ENCODE measurements at regions not wholly inside any gene's neighbourhood (a gene's known extent, or its start where the extent isn't known, plus 50 kb on each side); places are given as distances from the start of the nearest gene placed in this dataset.
A peak's percentile ranks its signal among the peaks of the same experiment; 100 is the strongest.

DNA sequence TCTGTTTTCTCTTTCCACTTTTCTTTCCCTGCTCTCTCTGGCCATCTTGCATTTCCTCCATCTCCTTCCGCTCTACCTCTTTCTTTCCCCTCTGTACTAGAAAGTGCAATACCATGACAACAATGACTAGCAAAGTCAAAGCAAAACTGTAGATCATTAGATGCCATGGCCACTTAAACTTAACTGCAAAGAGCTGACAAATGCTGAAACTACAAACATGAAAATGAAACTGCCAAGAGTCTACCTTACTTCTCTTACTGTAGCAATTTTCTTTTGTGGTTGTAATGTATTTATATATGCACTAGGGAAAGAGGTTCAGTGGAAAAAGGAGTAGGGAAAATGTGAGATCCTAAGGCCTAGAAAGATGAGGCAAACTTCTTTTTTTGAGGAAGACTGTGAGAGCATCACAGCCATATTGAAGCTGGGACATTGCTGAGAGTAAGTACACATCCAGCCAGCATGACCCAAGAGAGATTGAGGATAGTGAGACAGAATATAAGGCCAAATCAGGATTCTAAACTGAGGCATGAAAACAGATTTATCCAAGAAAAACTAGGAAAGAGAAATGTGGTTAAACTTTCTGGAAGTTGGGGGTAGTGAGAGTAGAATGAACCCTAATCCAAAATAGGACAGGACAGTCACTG, 276.6 kb upstream of the NAV3 start:
- H3K36me3 ChIP-seq (ENCODE audit: control insufficient read depth, insufficient read depth, low read length): no peaks in the 10 kb centered on the region
- H3K4me3 ChIP-seq (ENCODE audit: low read length): no peak overlapping the region
- no peaks in the 10 kb centered on the region for H3K9me3 ChIP-seq (replicated peaks; ENCODE audit: control insufficient read depth, low read depth, low read length)
- no peaks in the 10 kb centered on the region for H3K4me1 ChIP-seq (ENCODE audit: control insufficient read depth, insufficient read depth, low read length)
- H3K27ac ChIP-seq (ENCODE audit: low read length): no peak overlapping the region
- DNase-seq: no peak
- WGBS (ENCODE audit: insufficient coverage): 100% methylated on average over 1 of the region's 1 CpG
- no peaks in the 10 kb centered on the region for H3K27me3 ChIP-seq (ENCODE audit: control insufficient read depth, insufficient read depth, low read length)

DNA sequence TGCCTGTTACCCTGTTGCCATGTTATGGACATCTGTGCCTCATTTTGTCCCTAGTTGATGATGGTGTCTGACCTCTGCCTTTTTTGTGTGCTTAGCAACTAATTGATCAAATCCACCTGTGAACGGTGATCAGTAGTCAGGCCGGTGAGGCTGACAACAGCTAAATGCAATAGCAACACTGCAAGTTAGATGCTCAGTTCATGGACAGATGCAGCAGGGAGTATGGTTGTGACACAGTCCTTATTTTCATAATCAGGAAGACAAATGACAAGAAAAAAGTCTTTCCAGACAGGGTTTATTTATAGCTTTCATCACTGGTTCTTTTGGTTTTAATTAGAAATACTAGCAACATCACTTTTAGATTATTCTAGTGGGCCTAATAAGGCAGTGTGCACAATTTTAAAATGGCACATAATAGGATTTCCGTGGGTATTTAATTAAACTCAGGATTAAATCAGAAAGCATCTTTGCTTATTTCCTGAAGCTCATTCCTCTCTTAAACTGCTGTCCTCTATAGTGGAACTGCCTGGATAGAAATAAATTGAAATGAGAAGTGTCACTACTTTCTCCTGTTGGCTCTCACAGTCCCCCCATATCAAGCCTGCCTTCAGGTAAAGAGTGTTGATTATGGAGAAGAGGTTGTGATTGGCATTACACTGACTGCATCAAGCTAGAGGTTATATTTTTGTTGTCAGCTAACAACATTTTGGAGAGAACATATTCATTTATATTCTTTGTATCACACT, 281.1 kb upstream of the NAV3 start:
- no peak for DNase-seq

DNA sequence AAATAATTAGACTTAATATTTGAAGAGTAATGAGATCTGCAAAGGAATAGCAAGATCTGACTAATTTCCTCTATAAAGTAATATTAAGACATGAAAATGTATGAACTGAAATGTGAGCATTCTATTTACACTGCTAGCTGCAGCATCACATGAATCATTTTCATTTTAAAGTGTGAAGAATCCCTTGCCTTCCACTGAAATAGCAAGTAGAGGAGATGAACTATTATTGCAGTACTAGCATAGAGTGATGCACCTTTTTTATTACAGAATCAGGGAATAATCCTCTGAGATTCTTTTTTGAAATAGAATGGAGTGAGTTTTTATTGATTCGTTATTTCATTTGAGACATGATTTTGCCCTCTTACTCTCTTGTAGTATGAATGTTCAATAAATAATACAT, 281.9 kb upstream of the NAV3 start:
- Histone ChIP-seq H3K27me3 (ENCODE audit: control insufficient read depth, insufficient read depth, low read length) (no peaks in the 10 kb centered on the region), H3K36me3 (ENCODE audit: control insufficient read depth, insufficient read depth, low read length) (no peaks in the 10 kb centered on the region), H3K4me1 (ENCODE audit: control insufficient read depth, insufficient read depth, low read length) (no peaks in the 10 kb centered on the region), H3K27ac (ENCODE audit: low read length) (no peak overlapping the region), H3K9me3 (replicated peaks; ENCODE audit: control insufficient read depth, low read depth, low read length) (no peaks in the 10 kb centered on the region), H3K4me3 (ENCODE audit: low read length) (no peak overlapping the region)
- no peak for DNase-seq
- WGBS (ENCODE audit: insufficient coverage): no CpG with 5 or more reads among the region's 1 CpG

More for the DNA sequence above, 281.1 kb upstream of the NAV3 start:
- 53% methylated on average over 2 of the region's 3 CpGs for whole genome bisulfite sequencing (ENCODE audit: insufficient coverage)
- no peaks in the 10 kb centered on the region for H3K36me3 ChIP-seq (ENCODE audit: control insufficient read depth, insufficient read depth, low read length)
- H3K4me1 ChIP-seq (ENCODE audit: control insufficient read depth, insufficient read depth, low read length): no peaks in the 10 kb centered on the region
- no peak overlapping the region for H3K4me3 ChIP-seq (ENCODE audit: low read length)
- no peak overlapping the region for H3K27ac ChIP-seq (ENCODE audit: low read length)
- H3K27me3 ChIP-seq (ENCODE audit: control insufficient read depth, insufficient read depth, low read length): no peaks in the 10 kb centered on the region
- H3K9me3 ChIP-seq (replicated peaks; ENCODE audit: control insufficient read depth, low read depth, low read length): no peaks in the 10 kb centered on the region

DNA sequence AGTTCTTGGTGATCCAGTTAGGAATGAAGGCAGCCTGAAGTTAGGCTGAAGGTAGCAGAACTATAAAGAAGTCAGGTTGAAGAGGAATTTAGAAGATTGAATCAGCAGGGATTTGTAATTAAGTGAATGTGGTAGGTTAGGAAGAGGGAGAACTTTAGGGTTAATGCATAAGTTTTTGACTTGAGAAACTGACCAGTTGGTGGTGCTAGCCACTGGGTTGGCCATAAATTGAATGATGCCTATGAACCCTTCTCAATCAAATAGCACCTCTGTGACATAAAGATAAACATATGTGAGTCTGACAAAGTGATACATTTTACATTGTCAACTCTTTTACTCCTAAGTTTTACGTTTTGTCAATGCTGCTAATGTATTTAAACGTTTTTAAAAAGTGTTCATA, 290.6 kb upstream of the NAV3 start:
- Histone ChIP-seq H3K9me3 (replicated peaks; ENCODE audit: control insufficient read depth, low read depth, low read length) (no peaks in the 10 kb centered on the region), H3K4me1 (ENCODE audit: control insufficient read depth, insufficient read depth, low read length) (no peaks in the 10 kb centered on the region), H3K27me3 (ENCODE audit: control insufficient read depth, insufficient read depth, low read length) (no peaks in the 10 kb centered on the region), H3K27ac (ENCODE audit: low read length) (no peak overlapping the region), H3K4me3 (ENCODE audit: low read length) (no peak overlapping the region), H3K36me3 (ENCODE audit: control insufficient read depth, insufficient read depth, low read length) (no peaks in the 10 kb centered on the region)
- no CpG with 5 or more reads among the region's 2 CpGs for whole genome bisulfite sequencing (ENCODE audit: insufficient coverage)
- DNase-seq: no peak

DNA sequence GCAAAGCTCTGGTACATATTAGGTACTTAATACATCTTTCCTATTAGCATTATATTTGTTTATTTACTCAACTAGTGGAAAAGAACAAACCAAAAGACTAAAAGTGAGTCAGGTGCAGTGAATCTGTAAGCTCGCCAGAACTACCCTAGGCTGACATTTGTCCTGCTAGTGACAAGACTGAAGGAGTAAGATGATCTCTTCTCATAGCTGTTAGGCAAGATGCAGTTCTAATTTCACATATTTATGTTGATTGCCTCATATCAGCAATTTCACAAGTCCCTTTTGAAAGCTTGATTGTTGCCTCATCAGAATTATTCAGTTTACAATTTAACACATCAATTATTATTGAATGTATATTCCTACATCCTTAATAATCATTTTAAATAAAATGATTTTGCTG, 293.0 kb upstream of the NAV3 start:
- Histone ChIP-seq H3K27me3 (ENCODE audit: control insufficient read depth, insufficient read depth, low read length) (no peaks in the 10 kb centered on the region), H3K4me1 (ENCODE audit: control insufficient read depth, insufficient read depth, low read length) (no peaks in the 10 kb centered on the region), H3K4me3 (ENCODE audit: low read length) (no peak overlapping the region), H3K36me3 (ENCODE audit: control insufficient read depth, insufficient read depth, low read length) (no peaks in the 10 kb centered on the region), H3K27ac (ENCODE audit: low read length) (no peak overlapping the region), H3K9me3 (replicated peaks; ENCODE audit: control insufficient read depth, low read depth, low read length) (no peaks in the 10 kb centered on the region)
- no CpG with 5 or more reads among the region's 1 CpG for WGBS (ENCODE audit: insufficient coverage)
- DNase-seq: no peak

DNA sequence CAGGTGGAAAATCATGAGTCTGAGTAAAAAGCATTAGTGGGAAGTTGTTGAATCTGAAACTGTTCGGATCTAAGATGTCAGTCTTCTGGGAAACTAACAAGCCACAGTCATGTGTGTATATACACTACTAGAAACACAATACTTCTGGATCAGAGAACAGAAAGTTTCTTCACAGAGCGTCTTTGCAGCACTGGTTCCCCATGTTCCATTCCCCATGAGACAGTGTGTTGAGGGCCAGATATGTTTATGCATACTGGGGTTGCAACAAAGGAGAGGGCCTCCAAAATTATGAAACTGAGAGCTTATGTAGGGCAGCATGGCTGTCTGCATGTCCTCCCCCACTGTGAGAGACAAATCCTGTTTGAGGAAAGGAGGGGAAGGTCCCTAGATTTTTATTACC, 295.0 kb upstream of the NAV3 start:
- DNase-seq: no peak
- H3K27me3 ChIP-seq (ENCODE audit: control insufficient read depth, insufficient read depth, low read length): no peaks in the 10 kb centered on the region
- no peaks in the 10 kb centered on the region for H3K9me3 ChIP-seq (replicated peaks; ENCODE audit: control insufficient read depth, low read depth, low read length)
- no peaks in the 10 kb centered on the region for H3K36me3 ChIP-seq (ENCODE audit: control insufficient read depth, insufficient read depth, low read length)
- H3K27ac ChIP-seq (ENCODE audit: low read length): no peak overlapping the region
- H3K4me1 ChIP-seq (ENCODE audit: control insufficient read depth, insufficient read depth, low read length): no peaks in the 10 kb centered on the region
- no peak overlapping the region for H3K4me3 ChIP-seq (ENCODE audit: low read length)
- WGBS (ENCODE audit: insufficient coverage): no CpG with 5 or more reads among the region's 2 CpGs

DNA sequence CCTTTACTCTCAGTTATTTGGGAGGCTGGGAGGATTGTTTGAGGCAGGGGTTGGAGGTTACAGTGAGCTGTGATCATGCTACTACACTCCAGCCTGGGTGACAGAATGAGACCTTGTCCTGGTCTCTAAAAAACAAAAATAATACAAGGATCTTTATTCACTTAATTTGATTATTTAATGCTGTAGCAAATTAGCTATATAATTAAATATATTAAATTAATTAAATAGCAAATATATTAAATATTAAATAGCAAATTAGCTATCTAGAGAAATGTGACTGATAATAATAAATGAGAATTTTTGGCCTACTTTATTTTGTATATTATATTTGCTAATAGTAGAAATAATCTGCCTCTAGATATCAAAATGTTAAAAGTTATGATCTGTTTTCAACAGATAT, 298.8 kb upstream of the NAV3 start:
- Histone ChIP-seq H3K36me3 (ENCODE audit: control insufficient read depth, insufficient read depth, low read length) (no peaks in the 10 kb centered on the region), H3K4me1 (ENCODE audit: control insufficient read depth, insufficient read depth, low read length) (no peaks in the 10 kb centered on the region), H3K27me3 (ENCODE audit: control insufficient read depth, insufficient read depth, low read length) (no peaks in the 10 kb centered on the region), H3K9me3 (replicated peaks; ENCODE audit: control insufficient read depth, low read depth, low read length) (no peaks in the 10 kb centered on the region), H3K27ac (ENCODE audit: low read length) (no peak overlapping the region), H3K4me3 (ENCODE audit: low read length) (no peak overlapping the region)
- no peak for DNase-seq

DNA sequence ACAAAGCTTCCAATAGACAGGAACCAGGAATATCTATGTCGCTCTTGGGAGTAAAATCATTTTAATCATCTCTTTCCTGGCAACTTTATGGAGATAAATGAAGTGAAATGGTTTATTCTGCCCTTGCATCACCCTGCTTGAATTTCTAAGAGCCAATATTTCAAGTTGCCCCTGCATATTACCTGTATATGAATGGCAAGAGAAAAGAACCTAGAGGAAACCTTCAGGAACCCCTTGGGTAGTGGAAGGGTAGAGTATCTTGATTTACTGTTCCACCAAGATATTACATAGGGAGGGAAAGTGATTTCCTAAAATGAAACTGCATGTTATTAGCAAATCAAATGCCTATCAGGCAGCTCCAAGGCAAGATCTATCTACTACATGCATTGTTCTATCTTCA, 308.4 kb upstream of the NAV3 start:
- H3K36me3 ChIP-seq (ENCODE audit: control insufficient read depth, insufficient read depth, low read length): no peaks in the 10 kb centered on the region
- no peaks in the 10 kb centered on the region for H3K4me1 ChIP-seq (ENCODE audit: control insufficient read depth, insufficient read depth, low read length)
- no peak for DNase-seq
- H3K27me3 ChIP-seq (ENCODE audit: control insufficient read depth, insufficient read depth, low read length): no peaks in the 10 kb centered on the region
- WGBS (ENCODE audit: insufficient coverage): no CpG with 5 or more reads among the region's 1 CpG
- H3K27ac ChIP-seq (ENCODE audit: low read length): no peak overlapping the region
- no peak overlapping the region for H3K4me3 ChIP-seq (ENCODE audit: low read length)
- no peaks in the 10 kb centered on the region for H3K9me3 ChIP-seq (replicated peaks; ENCODE audit: control insufficient read depth, low read depth, low read length)

DNA sequence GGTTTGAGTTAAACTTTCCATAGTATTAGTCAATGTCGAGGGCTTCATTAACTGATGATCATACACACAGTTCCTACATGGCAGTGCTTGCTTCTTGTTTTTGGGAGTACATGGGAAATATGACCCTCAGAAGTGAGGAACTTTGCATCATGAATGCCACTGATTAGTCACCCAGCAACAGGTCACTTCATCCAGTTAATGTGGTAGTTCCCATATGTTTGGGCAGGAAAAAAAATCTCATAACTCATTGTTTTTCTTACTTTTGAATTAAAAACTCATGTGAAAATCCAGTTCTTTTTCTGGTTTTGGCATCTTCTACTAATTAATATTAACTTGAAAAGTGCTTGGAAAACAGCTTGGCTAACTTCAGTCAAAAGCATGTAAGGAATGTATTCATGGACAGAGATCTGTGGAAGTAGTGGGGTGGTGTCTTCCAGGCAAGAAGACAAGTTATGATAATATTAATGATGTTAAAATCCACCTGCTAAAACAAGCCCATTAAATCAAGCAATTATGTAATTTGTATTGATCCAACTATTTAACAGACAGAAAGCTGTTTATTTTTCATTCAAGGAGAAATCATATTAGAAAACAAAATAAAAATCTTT, 309.1 kb upstream of the NAV3 start:
- Histone ChIP-seq H3K4me3 (ENCODE audit: low read length) (no peak overlapping the region), H3K4me1 (ENCODE audit: control insufficient read depth, insufficient read depth, low read length) (no peaks in the 10 kb centered on the region), H3K9me3 (replicated peaks; ENCODE audit: control insufficient read depth, low read depth, low read length) (no peaks in the 10 kb centered on the region), H3K27ac (ENCODE audit: low read length) (no peak overlapping the region), H3K27me3 (ENCODE audit: control insufficient read depth, insufficient read depth, low read length) (no peaks in the 10 kb centered on the region), H3K36me3 (ENCODE audit: control insufficient read depth, insufficient read depth, low read length) (no peaks in the 10 kb centered on the region)
- DNase-seq: peak; percentile 12
- WGBS (ENCODE audit: insufficient coverage): no CpG with 5 or more reads among the region's 1 CpG

DNA sequence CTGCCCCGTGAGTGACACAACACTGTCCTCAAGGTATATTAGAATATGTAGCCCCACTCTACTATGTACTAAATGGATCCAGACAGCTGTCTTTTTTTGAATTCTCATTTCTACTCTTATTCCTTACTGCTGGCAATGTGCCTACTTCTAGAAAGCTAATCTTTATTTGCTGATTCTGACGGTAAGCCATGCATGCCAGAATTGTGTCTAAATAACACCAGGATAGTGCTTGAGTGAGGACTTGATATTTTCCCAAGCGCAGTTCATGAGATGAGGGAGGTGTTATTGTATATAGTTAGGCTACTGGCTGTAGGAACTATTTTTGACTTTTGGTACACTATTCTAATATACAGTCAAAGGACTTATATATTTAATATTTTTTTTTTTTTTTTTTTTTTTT, 316.2 kb upstream of the NAV3 start:
- Histone ChIP-seq H3K9me3 (replicated peaks; ENCODE audit: control insufficient read depth, low read depth, low read length) (no peaks in the 10 kb centered on the region), H3K4me1 (ENCODE audit: control insufficient read depth, insufficient read depth, low read length) (no peaks in the 10 kb centered on the region), H3K4me3 (ENCODE audit: low read length) (no peak overlapping the region), H3K27ac (ENCODE audit: low read length) (no peak overlapping the region), H3K36me3 (ENCODE audit: control insufficient read depth, insufficient read depth, low read length) (no peaks in the 10 kb centered on the region), H3K27me3 (ENCODE audit: control insufficient read depth, insufficient read depth, low read length) (no peaks in the 10 kb centered on the region)
- whole genome bisulfite sequencing (ENCODE audit: insufficient coverage): no CpG with 5 or more reads among the region's 3 CpGs
- no peak for DNase-seq

Measured in muscle of leg (tissue), 3 donors.